Upper lobe of left lung (tissue), 6 donors: ENCODE measurements at regions not wholly inside any gene's neighbourhood (a gene's known extent, or its start where the extent isn't known, plus 50 kb on each side); places are given as distances from the start of the nearest gene placed in this dataset.

Experiments
- ATAC-seq, 2 donors: fragments of 200-7000 bp; cut with Tn5 transposase; one replicate each; pipeline ENCODE4 v1.9.1; 2022; ENCODE audit warnings: mild to moderate bottlenecking in 2 of 2, moderate library complexity in 2 of 2; ENCODE audit not compliant: low FRiP score in 2 of 2
- DNase-seq, 2 donors: peaks; one replicate each; pipeline ENCODE4 v3.0.0-alpha.2; 2019 to 2020
- H3K27ac ChIP-seq, 4 donors: fragments of 200-600 bp; sonication (generic); one replicate each; pipeline ENCODE4 v1.5.1; 2016 to 2019
- H3K27me3 ChIP-seq, 4 donors: fragments of 200-600 bp; sonication (generic); one replicate each; pipeline ENCODE4 v1.5.1; 2017 to 2019
- H3K36me3 ChIP-seq, 4 donors: fragments of 200-600 bp; sonication (generic); one replicate each; pipeline ENCODE4 v1.5.1; 2016 to 2019
- H3K4me1 ChIP-seq, 4 donors: fragments of 200-600 bp; sonication (generic); one replicate each; pipeline ENCODE4 v1.5.1; 2018 to 2019
- H3K4me3 ChIP-seq, 4 donors: fragments of 200-600 bp; sonication (generic); one replicate each; pipeline ENCODE4 v1.5.1; 2017 to 2019; ENCODE audit warnings: mild to moderate bottlenecking in 2 of 4, moderate library complexity in 1 of 4
- H3K9me3 ChIP-seq, 4 donors: fragments of 200-600 bp; sonication (generic); one replicate each; pipeline ENCODE4 v1.5.1; 2018 to 2019
- CTCF ChIP-seq, 6 experiments: fragments of 450-650 bp in 4 of 6; fragments of 200-600 bp in 2 of 6; sonication (generic) in 2 of 6; IDR thresholded peaks; one replicate each; pipeline ENCODE4 v1.5.1; 2016 to 2019; ENCODE audit warnings: antibody characterized with exemption in 6 of 6
- EP300 ChIP-seq, 4 donors: sonication (generic); formaldehyde crosslinking; IDR thresholded peaks; one replicate each; pipeline ENCODE4 v1.5.1; 2017; ENCODE audit warnings: antibody characterized with exemption in 4 of 4, control low read depth in 2 of 4
- POLR2A ChIP-seq, 4 donors: fragments of 450-650 bp; IDR thresholded peaks; one replicate each; pipeline ENCODE4 v1.5.1; 2016 to 2017; ENCODE audit warnings: antibody characterized with exemption in 4 of 4, mild to moderate bottlenecking in 2 of 4
- POLR2AphosphoS5 ChIP-seq, 2 donors: sonication (generic); formaldehyde crosslinking; IDR thresholded peaks; one replicate each; pipeline ENCODE4 v1.5.1; 2017; ENCODE audit warnings: antibody characterized with exemption in 2 of 2
- WGBS, 2 donors: methylation state at CpG; one replicate each; pipeline ENCODE4 v1.1.5; 2017 to 2018; 5-methylcytosine and 5-hydroxymethylcytosine counted together
- donor health status: DM: no; HTN: no; CAD: no; lungs with moderate emphysema.
- donor health status: DM: no; HTN: yes; CAD: no; lungs with severe emphysema.

DNA sequence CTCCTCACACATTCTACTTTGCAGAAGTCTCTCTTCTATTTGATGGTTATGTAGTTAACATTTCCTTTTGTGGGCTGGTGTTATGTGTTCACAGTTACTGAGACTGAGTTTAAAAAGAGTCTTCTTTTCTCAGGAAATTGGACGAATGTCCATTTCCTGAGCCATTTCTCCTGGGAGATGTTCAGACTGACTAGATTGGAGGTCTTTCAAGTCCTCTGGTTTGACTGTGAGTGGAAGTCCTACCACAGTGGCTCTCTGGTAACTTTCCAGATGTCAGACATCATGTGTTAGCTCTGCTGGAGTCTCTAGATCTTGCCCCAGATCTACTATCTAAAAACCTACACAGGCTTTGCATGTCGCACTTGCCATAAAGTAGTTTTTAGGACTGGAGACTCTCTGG, 116.0 kb downstream of the GALR1 start:
- no peak overlapping the region for H3K4me3 ChIP-seq
- TF ChIP-seq POLR2AphosphoS5 (IDR thresholded peaks at IDR 0.05) (no peak), EP300 (IDR thresholded peaks at IDR 0.05) (no peak), CTCF (IDR thresholded peaks at IDR 0.05) (no peak), POLR2A (IDR thresholded peaks at IDR 0.05) (no peak)

GRCh38 chr18:77366067-77366719, 116.5 kb downstream of the GALR1 start:
- Histone ChIP-seq H3K27ac (no peak overlapping the region), H3K36me3 (no peaks in the 10 kb centered on the region), H3K9me3 (peaks cover 12 to 19% (median 12%) of the 10 kb centered on the region in 4 donors), H3K4me1 (peaks cover 0 to 7% (median 0%) of the 10 kb centered on the region in 4 donors), H3K27me3 (no peaks in the 10 kb centered on the region), H3K4me3 (no peak overlapping the region)
- 62 to 74% methylated on average over 11 of the region's 11 CpGs for WGBS, 2 donors
- peak in 1 of 2 donors; percentile 88 for ATAC-seq
- no peak for TF ChIP-seq CTCF (IDR thresholded peaks at IDR 0.05)
- no peak for TF ChIP-seq POLR2A (IDR thresholded peaks at IDR 0.05)
- no peak for TF ChIP-seq EP300 (IDR thresholded peaks at IDR 0.05)
- no peak for TF ChIP-seq POLR2AphosphoS5 (IDR thresholded peaks at IDR 0.05)
- DNase-seq: no peak

More for the DNA sequence above, 116.0 kb downstream of the GALR1 start:
- 62 to 72% methylated on average over 2 of the region's 2 CpGs for WGBS, 2 donors
- DNase-seq: no peak
- Histone ChIP-seq H3K27ac (no peak overlapping the region), H3K4me1 (peaks cover 0 to 7% (median 0%) of the 10 kb centered on the region in 4 donors), H3K36me3 (no peaks in the 10 kb centered on the region), H3K9me3 (peaks cover 12 to 19% (median 12%) of the 10 kb centered on the region in 4 donors), H3K27me3 (no peaks in the 10 kb centered on the region)
- peak in 1 of 2 donors; percentile 11 for ATAC-seq

DNA sequence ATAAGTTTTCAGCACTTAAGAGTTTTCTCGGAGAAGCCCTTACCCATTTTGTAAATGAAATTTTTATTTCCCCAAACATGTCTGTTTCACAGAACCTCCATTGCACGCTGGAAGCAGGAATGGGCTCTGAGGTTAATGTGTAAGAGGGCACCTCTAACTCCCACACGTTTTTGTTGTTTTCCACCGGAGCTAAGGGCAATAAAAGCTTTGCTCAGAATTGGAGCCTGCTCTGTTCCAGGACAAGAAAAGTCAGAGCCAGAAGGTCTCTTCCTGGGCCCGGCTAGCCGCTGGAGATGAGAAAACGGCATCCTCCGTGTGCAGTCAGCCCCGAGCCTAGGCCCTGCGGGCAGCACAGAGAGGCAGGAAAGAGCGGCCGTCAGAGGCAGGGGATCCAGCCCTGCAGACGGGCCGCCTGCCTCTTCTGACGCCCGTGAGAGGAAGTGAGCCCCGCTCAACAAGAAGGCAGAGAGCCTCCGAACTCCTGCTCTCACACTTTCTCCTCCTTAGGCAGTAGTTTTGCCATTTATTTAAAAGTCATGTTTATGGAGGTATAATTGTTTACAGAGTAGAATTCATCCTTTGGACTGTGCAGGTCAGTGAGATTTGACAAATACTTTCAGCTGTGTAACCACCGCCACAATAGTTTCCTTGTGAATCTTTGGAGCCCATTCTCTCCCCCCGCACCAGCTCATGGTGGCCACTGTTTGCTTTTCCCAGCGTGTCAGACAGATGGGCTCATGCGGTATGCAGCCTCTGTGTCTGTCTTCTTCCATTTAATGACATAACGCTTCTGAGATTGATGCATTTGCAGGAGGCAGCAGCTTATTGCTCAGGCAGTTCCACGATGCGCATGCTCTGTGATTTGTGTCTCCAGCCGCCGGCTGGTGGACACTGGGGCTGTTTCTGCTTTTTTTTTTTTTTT, 117.3 kb downstream of the GALR1 start:
- H3K9me3 ChIP-seq: peaks cover 12 to 19% (median 12%) of the 10 kb centered on the region in 4 donors
- H3K27ac ChIP-seq: no peak overlapping the region
- DNase-seq: peak in 1 of 2 donors; percentile 38
- no peaks in the 10 kb centered on the region for H3K36me3 ChIP-seq
- H3K4me1 ChIP-seq: peaks cover 0 to 7% (median 0%) of the 10 kb centered on the region in 4 donors
- peak overlapping the region in 2 of 4 donors; percentile 0 to 21 for H3K4me3 ChIP-seq
- WGBS, 2 donors: 36 to 45% methylated on average over 19 to 27 of the region's 27 CpGs
- no peak for TF ChIP-seq POLR2A (IDR thresholded peaks at IDR 0.05)
- no peak for TF ChIP-seq CTCF (IDR thresholded peaks at IDR 0.05)
- no peak for TF ChIP-seq EP300 (IDR thresholded peaks at IDR 0.05)
- TF ChIP-seq POLR2AphosphoS5 (IDR thresholded peaks at IDR 0.05): no peak
- no peaks in the 10 kb centered on the region for H3K27me3 ChIP-seq
- ATAC-seq: peak in 1 of 2 donors; percentile 70

GRCh38 chr18:77369644-77370043, 120.0 kb downstream of the GALR1 start:
- Histone ChIP-seq H3K27me3 (no peaks in the 10 kb centered on the region), H3K4me3 (no peak overlapping the region), H3K36me3 (no peaks in the 10 kb centered on the region), H3K27ac (no peak overlapping the region), H3K9me3 (peaks cover 12 to 19% (median 12%) of the 10 kb centered on the region in 4 donors), H3K4me1 (peaks cover 0 to 7% (median 0%) of the 10 kb centered on the region in 4 donors)
- TF ChIP-seq POLR2A (IDR thresholded peaks at IDR 0.05) (no peak), EP300 (IDR thresholded peaks at IDR 0.05) (no peak), POLR2AphosphoS5 (IDR thresholded peaks at IDR 0.05) (no peak), CTCF (IDR thresholded peaks at IDR 0.05) (no peak)
- 93 to 96% methylated on average over 2 of the region's 2 CpGs for WGBS, 2 donors
- ATAC-seq (no peak), DNase-seq (no peak)
